ENCODE measurements at regions not wholly inside any gene's neighbourhood (a gene's known extent, or its start where the extent isn't known, plus 50 kb on each side); places are given as distances from the start of the nearest gene placed in this dataset.

DNA sequence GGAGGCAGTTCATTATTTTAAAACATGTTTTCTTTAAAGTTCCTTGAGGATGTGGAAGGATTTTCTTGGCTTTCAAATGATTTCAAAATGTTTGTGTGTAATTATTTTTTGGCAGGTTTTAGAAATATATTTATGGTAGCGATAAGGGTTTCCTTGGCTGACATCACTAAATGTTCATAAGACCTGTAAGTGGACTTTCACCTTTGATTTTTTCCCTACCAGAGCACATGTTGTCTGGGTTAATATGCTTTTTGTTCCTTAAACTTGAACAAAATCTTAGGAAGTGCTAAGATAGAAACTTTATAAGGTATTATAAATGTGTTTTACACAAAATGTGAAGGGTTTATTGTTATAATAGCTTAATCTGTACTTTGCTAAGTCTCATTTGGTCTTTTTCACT lies 315.6 kb downstream of the PCDH7 start (continued):
- no peak for TF ChIP-seq ZNF274 (IDR thresholded peaks at IDR 0.05; ENCODE audit: borderline replicate concordance, extremely low read depth, low read length)
- TF ChIP-seq SAP30 (IDR thresholded peaks at IDR 0.05; ENCODE audit: insufficient read depth, insufficient replicate concordance, low read length), result no peak
- TF ChIP-seq GABPA (IDR thresholded peaks at IDR 0.05; ENCODE audit: borderline replicate concordance, insufficient read depth, low read length), result no peak
- no peak for TF ChIP-seq CHD1 (IDR thresholded peaks at IDR 0.05; ENCODE audit: low read depth, low read length)
- no peak for TF ChIP-seq TEAD4 (IDR thresholded peaks at IDR 0.05; ENCODE audit: low read depth, low read length)
- TF ChIP-seq POU5F1 (IDR thresholded peaks at IDR 0.05; ENCODE audit: low read depth, low read length), result no peak
- no peak for TF ChIP-seq NANOG (IDR thresholded peaks at IDR 0.05; ENCODE audit: insufficient read depth, low read depth, low read length, poor library complexity, severe bottlenecking)
